DND-41 (cell line): ENCODE measurements at regions not wholly inside any gene's neighbourhood (a gene's known extent, or its start where the extent isn't known, plus 50 kb on each side); places are given as distances from the start of the nearest gene placed in this dataset.

Source experiments
- ATAC-seq: fragments of 200-7000 bp; cut with Tn5 transposase; 3 replicates; pipeline ENCODE4 v1.9.1; 2021; ENCODE audit warnings: low read depth; ENCODE audit not compliant: insufficient read depth
- DNase-seq: peaks from one replicate; pipeline ENCODE4 v3.0.0-alpha.2; 2020
- H2AFZ ChIP-seq: 2 replicates; pipeline ENCODE4 v1.6.0; 2012; ENCODE audit warnings: low read depth, low read length
- H3K27ac ChIP-seq: 2 replicates; pipeline ENCODE4 v1.5.1; 2012; ENCODE audit warnings: low read length, inconsistent platforms
- H3K27me3 ChIP-seq: fragments of 200-600 bp; sonication (generic); 2 replicates; pipeline ENCODE4 v1.6.0; 2012; ENCODE audit warnings: low read length, mild to moderate bottlenecking, inconsistent platforms; ENCODE audit not compliant: insufficient read depth, poor library complexity
- H3K36me3 ChIP-seq: 2 replicates; pipeline ENCODE4 v1.5.1; 2012; ENCODE audit warnings: low read length, inconsistent platforms; ENCODE audit not compliant: insufficient read depth
- H3K4me1 ChIP-seq: 2 replicates; pipeline ENCODE4 v1.5.1; 2012; ENCODE audit warnings: mild to moderate bottlenecking, low read length; ENCODE audit not compliant: insufficient read depth
- H3K4me2 ChIP-seq: 2 replicates; pipeline ENCODE4 v1.6.0; 2012; ENCODE audit warnings: mild to moderate bottlenecking, moderate library complexity, low read length, inconsistent platforms; ENCODE audit not compliant: insufficient read depth
- H3K4me3 ChIP-seq, 2 experiments: fragments of 200-600 bp in 1 of 2; shearing (Covaris generic) in 1 of 2; 2 replicates each; pipeline ENCODE4 v1.5.1; 2012 to 2016; ENCODE audit warnings: inconsistent platforms in 2 of 2, low read length in 2 of 2, mild to moderate bottlenecking in 2 of 2, low read depth in 1 of 2, moderate library complexity in 1 of 2
- H3K79me2 ChIP-seq: 2 replicates; pipeline ENCODE4 v1.6.0; 2012; ENCODE audit warnings: low read length, inconsistent platforms; ENCODE audit not compliant: insufficient read depth
- H3K9ac ChIP-seq: 2 replicates; pipeline ENCODE4 v1.6.0; 2012; ENCODE audit warnings: low read depth, mild to moderate bottlenecking, inconsistent platforms, low read length, moderate library complexity
- H3K9me3 ChIP-seq: 2 replicates; pipeline ENCODE4 v1.5.1; 2012; ENCODE audit warnings: low read length, moderate library complexity, mild to moderate bottlenecking, inconsistent platforms; ENCODE audit not compliant: insufficient read depth, severe bottlenecking
- H4K20me1 ChIP-seq: 2 replicates; pipeline ENCODE4 v1.6.0; 2012; ENCODE audit warnings: low read length; ENCODE audit not compliant: insufficient read depth
- EZH2 ChIP-seq: IDR thresholded peaks from 3 replicates; pipeline ENCODE4 v1.6.1; 2012; ENCODE audit warnings: borderline replicate concordance, low read depth, mild to moderate bottlenecking, moderate library complexity, low read length, inconsistent platforms; ENCODE audit not compliant: severe bottlenecking
- TF ChIP-seq, protein P1 (sequence below): IDR thresholded peaks from 2 replicates; pipeline ENCODE4 v1.5.1; 2012; ENCODE audit warnings: borderline replicate concordance, low read length, moderate library complexity, mild to moderate bottlenecking; ENCODE audit not compliant: poor library complexity, severe bottlenecking; ENCODE audit errors: extremely low read depth

DNA sequence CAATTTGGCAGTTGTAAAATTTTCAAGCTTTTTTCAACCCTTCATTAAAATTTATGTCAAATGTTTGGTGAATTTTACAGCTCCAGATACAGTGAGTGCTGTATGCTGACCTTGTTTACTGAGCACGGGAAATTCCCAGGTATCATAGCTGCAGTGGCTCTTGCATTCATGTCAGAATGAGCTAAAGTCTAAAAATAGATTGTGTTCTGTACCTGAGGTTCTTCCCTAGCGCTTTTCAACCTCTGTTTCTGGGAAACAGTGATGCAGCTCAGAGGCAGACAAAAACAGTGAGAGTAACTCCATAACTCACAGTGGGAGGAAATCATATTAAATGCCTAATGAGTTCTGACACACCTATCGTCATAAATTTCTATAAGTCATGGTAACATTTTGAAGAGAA, 393.8 kb upstream of the GNPDA2 start:
- no peaks in the 10 kb centered on the region for H3K9me3 ChIP-seq
- no peak overlapping the region for H3K4me3 ChIP-seq
- TF ChIP-seq, protein P1, sequence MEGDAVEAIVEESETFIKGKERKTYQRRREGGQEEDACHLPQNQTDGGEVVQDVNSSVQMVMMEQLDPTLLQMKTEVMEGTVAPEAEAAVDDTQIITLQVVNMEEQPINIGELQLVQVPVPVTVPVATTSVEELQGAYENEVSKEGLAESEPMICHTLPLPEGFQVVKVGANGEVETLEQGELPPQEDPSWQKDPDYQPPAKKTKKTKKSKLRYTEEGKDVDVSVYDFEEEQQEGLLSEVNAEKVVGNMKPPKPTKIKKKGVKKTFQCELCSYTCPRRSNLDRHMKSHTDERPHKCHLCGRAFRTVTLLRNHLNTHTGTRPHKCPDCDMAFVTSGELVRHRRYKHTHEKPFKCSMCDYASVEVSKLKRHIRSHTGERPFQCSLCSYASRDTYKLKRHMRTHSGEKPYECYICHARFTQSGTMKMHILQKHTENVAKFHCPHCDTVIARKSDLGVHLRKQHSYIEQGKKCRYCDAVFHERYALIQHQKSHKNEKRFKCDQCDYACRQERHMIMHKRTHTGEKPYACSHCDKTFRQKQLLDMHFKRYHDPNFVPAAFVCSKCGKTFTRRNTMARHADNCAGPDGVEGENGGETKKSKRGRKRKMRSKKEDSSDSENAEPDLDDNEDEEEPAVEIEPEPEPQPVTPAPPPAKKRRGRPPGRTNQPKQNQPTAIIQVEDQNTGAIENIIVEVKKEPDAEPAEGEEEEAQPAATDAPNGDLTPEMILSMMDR, result no peak
- no peak for TF ChIP-seq EZH2
- no peak overlapping the region for H3K4me2 ChIP-seq
- no peak for DNase-seq
- ATAC-seq, result no peak
- H3K4me1 ChIP-seq, result no peaks in the 10 kb centered on the region
- no peaks in the 10 kb centered on the region for H4K20me1 ChIP-seq
- H3K36me3 ChIP-seq, result no peaks in the 10 kb centered on the region
- H3K9ac ChIP-seq, result no peak overlapping the region
- H3K27ac ChIP-seq, result no peak overlapping the region
- H3K79me2 ChIP-seq, result no peaks in the 10 kb centered on the region
- no peaks in the 10 kb centered on the region for H3K27me3 ChIP-seq
- H2AFZ ChIP-seq, result no peak overlapping the region

DNA sequence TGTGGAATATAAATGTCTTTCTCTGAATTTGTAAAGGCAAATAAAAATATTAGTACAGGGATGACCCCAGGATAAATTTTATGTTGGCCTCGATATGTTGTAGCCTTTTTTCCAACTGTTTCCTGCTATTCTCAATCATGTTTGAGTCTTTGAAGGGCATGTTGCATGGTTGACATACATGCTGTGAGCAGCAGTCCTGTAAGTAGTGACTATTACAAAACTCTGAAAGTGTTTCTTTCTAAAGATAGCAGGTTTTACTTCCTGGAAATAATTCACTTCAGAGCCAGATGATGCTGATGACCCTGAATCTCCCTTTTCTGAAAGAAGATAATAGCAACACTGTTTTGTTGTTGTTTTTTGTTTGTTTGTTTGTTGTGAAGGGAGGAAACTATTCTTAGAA, 393.0 kb upstream of the GNPDA2 start:
- Histone ChIP-seq H2AFZ (no peak overlapping the region), H3K4me3 (no peak overlapping the region), H4K20me1 (no peaks in the 10 kb centered on the region), H3K27me3 (no peaks in the 10 kb centered on the region), H3K27ac (no peak overlapping the region), H3K9ac (no peak overlapping the region), H3K4me2 (no peak overlapping the region), H3K4me1 (no peaks in the 10 kb centered on the region), H3K9me3 (no peaks in the 10 kb centered on the region), H3K79me2 (no peaks in the 10 kb centered on the region), H3K36me3 (no peaks in the 10 kb centered on the region)
- ATAC-seq, result no peak
- no peak for TF ChIP-seq EZH2
- TF ChIP-seq, protein P1, result no peak
- DNase-seq, result no peak

DNA sequence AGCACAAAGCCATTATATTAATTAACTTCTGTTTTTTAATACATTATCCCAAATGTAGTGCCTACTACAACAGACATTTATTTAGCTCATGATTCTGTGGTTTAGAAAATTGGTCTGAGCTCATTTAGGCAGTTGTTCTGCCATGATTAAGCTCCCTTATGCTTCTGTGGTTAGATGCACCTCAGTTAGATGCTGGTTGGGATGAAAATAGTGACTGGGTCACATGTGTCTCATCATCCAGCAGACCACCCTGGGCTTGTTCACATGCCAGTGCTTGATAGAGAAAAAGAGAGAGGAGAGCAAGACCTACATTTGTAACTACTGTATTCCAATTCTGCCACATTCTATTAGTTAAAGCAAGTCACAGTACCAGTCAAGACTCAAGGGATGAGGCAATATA, 376.4 kb upstream of the GNPDA2 start:
- no peak overlapping the region for H3K9ac ChIP-seq
- H4K20me1 ChIP-seq, result no peaks in the 10 kb centered on the region
- no peaks in the 10 kb centered on the region for H3K4me1 ChIP-seq
- ATAC-seq (no peak), DNase-seq (no peak)
- no peaks in the 10 kb centered on the region for H3K36me3 ChIP-seq
- H3K4me2 ChIP-seq, result no peak overlapping the region
- no peak overlapping the region for H2AFZ ChIP-seq
- H3K27me3 ChIP-seq, result no peaks in the 10 kb centered on the region
- no peaks in the 10 kb centered on the region for H3K9me3 ChIP-seq
- no peaks in the 10 kb centered on the region for H3K79me2 ChIP-seq
- no peak overlapping the region for H3K27ac ChIP-seq
- no peak overlapping the region for H3K4me3 ChIP-seq
- TF ChIP-seq, protein P1, result no peak
- no peak for TF ChIP-seq EZH2
